Ramos (cell line): ENCODE measurements at regions not wholly inside any gene's neighbourhood (a gene's known extent, or its start where the extent isn't known, plus 50 kb on each side); places are given as distances from the start of the nearest gene placed in this dataset.
"Not testable (repeated sequence)": the region's sequence is repeated elsewhere in the genome, so short reads cannot be mapped to it uniquely, and the experiment has no call there.

ENCODE experiments used
- in situ Hi-C: fragments of 300-500 bp; cut with MboI; formaldehyde crosslinking; loops from one replicate; pipeline ENCODE4 v1.14.3; 2022; ENCODE audit warnings: low sequenced_read_pairs; ENCODE audit not compliant: unreplicated experiment

- in situ Hi-C loops, result not testable (repeated sequence)
Measured at GRCh38 chr4:162851241-162851758, 315.4 kb downstream of the NAF1 start.

- in situ Hi-C loops, result no loop called here
Measured at GRCh38 chr4:162849937-162850336, 316.8 kb downstream of the NAF1 start.

GRCh38 chr4:162847945-162848549, 318.6 kb downstream of the NAF1 start:
- in situ Hi-C loops, result no loop called here

- in situ Hi-C loops, result no loop called here
Measured at GRCh38 chr4:162841753-162842152, 324.9 kb downstream of the NAF1 start.

GRCh38 chr4:162839814-162840213, 326.9 kb downstream of the NAF1 start:
- in situ Hi-C loops, result no loop called here

- in situ Hi-C loops, result no loop called here
Measured at GRCh38 chr4:162838671-162839070, 328.0 kb downstream of the NAF1 start.

GRCh38 chr4:162837679-162838078, 329.0 kb downstream of the NAF1 start:
- in situ Hi-C loops, result no loop called here

- in situ Hi-C loops, result no loop called here
Measured at GRCh38 chr4:162837241-162837640, 329.4 kb downstream of the NAF1 start.

- in situ Hi-C loops, result no loop called here
Measured at GRCh38 chr4:162836773-162837172, 329.9 kb downstream of the NAF1 start.

GRCh38 chr4:162836258-162836657, 330.4 kb downstream of the NAF1 start:
- in situ Hi-C loops, result not testable (repeated sequence)

- in situ Hi-C loops, result no loop called here
Measured at GRCh38 chr4:162830899-162831298, 335.8 kb downstream of the NAF1 start.

- in situ Hi-C loops, result not testable (repeated sequence)
Measured at GRCh38 chr4:162817374-162817773, 349.3 kb downstream of the NAF1 start.

GRCh38 chr4:162804351-162804924, 362.3 kb downstream of the NAF1 start:
- in situ Hi-C loops, result no loop called here

- in situ Hi-C loops, result no loop called here
Measured at GRCh38 chr4:162803378-162803777, 363.3 kb downstream of the NAF1 start.

- in situ Hi-C loops, result no loop called here
Measured at GRCh38 chr4:162797108-162797507, 369.6 kb downstream of the NAF1 start.

- in situ Hi-C loops, result no loop called here
Measured at GRCh38 chr4:162793571-162793970, 373.1 kb downstream of the NAF1 start.

GRCh38 chr4:162793004-162793403, 373.7 kb downstream of the NAF1 start:
- in situ Hi-C loops, result no loop called here

GRCh38 chr4:162791226-162791625, 375.5 kb downstream of the NAF1 start:
- in situ Hi-C loops, result no loop called here

- in situ Hi-C loops, result no loop called here
Measured at GRCh38 chr4:162787120-162787519, 379.6 kb downstream of the NAF1 start.

- in situ Hi-C loops, result no loop called here
Measured at GRCh38 chr4:162782778-162783525, 383.7 kb downstream of the NAF1 start.

GRCh38 chr4:162782096-162782777, 384.5 kb downstream of the NAF1 start:
- in situ Hi-C loops, result no loop called here
